Heart left ventricle (tissue), 16 donors: ENCODE measurements at regions not wholly inside any gene's neighbourhood (a gene's known extent, or its start where the extent isn't known, plus 50 kb on each side); places are given as distances from the start of the nearest gene placed in this dataset.

Experiments
- ATAC-seq, 4 donors: fragments of 200-7000 bp; cut with Tn5 transposase; one replicate each; pipeline ENCODE4 v1.9.1; 2020 to 2022; ENCODE audit warnings: moderate library complexity in 4 of 4, mild to moderate bottlenecking in 3 of 4, moderate number of reproducible peaks in 1 of 4
- DNase-seq, 5 donors: peaks; one replicate each; pipeline ENCODE4 v3.0.0-alpha.2; 2020
- H3K27ac ChIP-seq, 12 donors: fragments of 200-600 bp; sonication (generic) in 4 of 12; one replicate each; pipeline versions ENCODE4 v1.5.0 to v1.8.0; 2016 to 2022; ENCODE audit warnings: mild to moderate bottlenecking in 2 of 12
- H3K27me3 ChIP-seq, 9 donors: fragments of 200-600 bp; sonication (generic) in 2 of 9; one replicate each; pipeline versions ENCODE4 v1.5.1 to v1.8.0; 2016 to 2022; ENCODE audit warnings: mild to moderate bottlenecking in 3 of 9
- H3K36me3 ChIP-seq, 9 donors: fragments of 200-600 bp; sonication (generic) in 2 of 9; one replicate each; pipeline versions ENCODE4 v1.5.0 to v1.8.0; 2018 to 2022; ENCODE audit warnings: mild to moderate bottlenecking in 2 of 9
- H3K4me1 ChIP-seq, 12 donors: fragments of 200-600 bp; sonication (generic) in 4 of 12; one replicate each; pipeline versions ENCODE4 v1.5.0 to v1.8.0; 2016 to 2022; ENCODE audit warnings: mild to moderate bottlenecking in 3 of 12
- H3K4me3 ChIP-seq, 12 donors: fragments of 200-600 bp; sonication (generic) in 4 of 12; one replicate each; pipeline versions ENCODE4 v1.5.0 to v1.8.0; 2017 to 2022; ENCODE audit warnings: mild to moderate bottlenecking in 9 of 12, moderate library complexity in 4 of 12
- H3K9me3 ChIP-seq, 12 donors: fragments of 200-600 bp; sonication (generic) in 4 of 12; one replicate each; pipeline versions ENCODE4 v1.5.0 to v1.8.0; 2016 to 2022; ENCODE audit warnings: mild to moderate bottlenecking in 1 of 12
- CTCF ChIP-seq, 12 donors: fragments of 200-600 bp; sonication (generic) in 4 of 12; IDR thresholded peaks; one replicate each; pipeline versions ENCODE4 v1.5.0 to v1.8.0; 2018 to 2022; ENCODE audit warnings: antibody characterized with exemption in 12 of 12, mild to moderate bottlenecking in 5 of 12
- POLR2A ChIP-seq, 2 donors: fragments of 450-650 bp; IDR thresholded peaks; one replicate each; pipeline ENCODE4 v1.6.1; 2017; ENCODE audit warnings: antibody characterized with exemption in 2 of 2, mild to moderate bottlenecking in 2 of 2, moderate library complexity in 2 of 2
- WGBS, 4 donors: extraction: QIAGEN DNeasy Blood & Tissue Kit in 2 of 4; methylation state at CpG; one replicate each; pipeline versions ENCODE4 v1.1.5 to v1.1.7; 2013 to 2018; 5-methylcytosine and 5-hydroxymethylcytosine counted together
- intact Hi-C, 10 donors: fragments of 100-400 bp; cut with DNase I; formaldehyde crosslinking; loops; one replicate each; pipeline versions ENCODE4 v1.11.1 to v1.14.2; 2022
- donor health status: ischemic (EF 13 %, LVEDD 7.1; RV severe dilation, severe dysfunction).
- donor health status: healthy with polysubstance abuse.
- donor health status: DM: no; HTN: yes; CAD: no.
- donor health status: DM: no; HTN: no; CAD: no.
- donor health status: ischemic (EF 25% LVEDD 6.9; RV normal size, moderate dysfunction).
- donor health status: ischemic (EF 25% LVEDD 5.7; RV mildly dilated, moderate dysfunction).
- donor health status: healthy.
- donor health status: DM: yes; HTN: yes; CAD: no.
- donor health status: ischemic (EF 35%, LVEDD 5.7; RV mildly dilated, moderate dysfunction).
- donor health status: nonischemic (EF 11% LVEDD 7.7; RV severe dilation, severe dysfunction).
- donor health status: DM: yes; HTN: yes; CAD: no.
- donor health status: PGD.
- donor health status: ischemic (EF 29% LVEDD 5.4; RV normal size, mild dysfunction).
- donor health status: nonischemic (EF 23%, LVEDD 6.1; RV moderate dilation, normal function).

- Histone ChIP-seq H3K36me3 (no peaks in the 10 kb centered on the region), H3K9me3 (no peaks in the 10 kb centered on the region), H3K4me1 (no peaks in the 10 kb centered on the region), H3K27ac (no peak overlapping the region), H3K4me3 (no peak overlapping the region), H3K27me3 (peaks cover 0 to 4% (median 0%) of the 10 kb centered on the region in 9 donors)
- TF ChIP-seq POLR2A (IDR thresholded peaks at IDR 0.05) (no peak), CTCF (IDR thresholded peaks at IDR 0.05) (no peak)
- DNase-seq (peak in 1 of 5 donors; percentile 12), ATAC-seq (no peak)
- WGBS, 4 donors, result 86 to 89% (median 88%) methylated on average over 21 of the region's 21 CpGs
- intact Hi-C loops, result no loop called here
Measured at GRCh38 chr14:101040538-101041442, 137.3 kb upstream of the RTL1 start.

GRCh38 chr14:101043891-101044290 is 140.4 kb upstream of the RTL1 start:
- WGBS, 4 donors, result 90 to 94% (median 92%) methylated on average over 7 to 9 of the region's 9 CpGs
- intact Hi-C loops, result no loop called here
- Histone ChIP-seq H3K27me3 (no peaks in the 10 kb centered on the region), H3K4me3 (no peak overlapping the region), H3K9me3 (no peaks in the 10 kb centered on the region), H3K4me1 (no peaks in the 10 kb centered on the region), H3K36me3 (no peaks in the 10 kb centered on the region), H3K27ac (no peak overlapping the region)
- TF ChIP-seq CTCF (IDR thresholded peaks at IDR 0.05) (no peak), POLR2A (IDR thresholded peaks at IDR 0.05) (no peak)
- DNase-seq (peak in 2 of 5 donors; percentile 19 to 63), ATAC-seq (no peak)

- peaks cover 0 to 4% (median 0%) of the 10 kb centered on the region in 9 donors for H3K27me3 ChIP-seq
- H3K9me3 ChIP-seq, result no peaks in the 10 kb centered on the region
- TF ChIP-seq POLR2A (IDR thresholded peaks at IDR 0.05), result no peak
- no peak for TF ChIP-seq CTCF (IDR thresholded peaks at IDR 0.05)
- peak in 1 of 5 donors; percentile 7 for DNase-seq
- 85 to 91% (median 89%) methylated on average over 10 to 14 of the region's 14 CpGs for WGBS, 4 donors
- H3K27ac ChIP-seq, result no peak overlapping the region
- no peaks in the 10 kb centered on the region for H3K4me1 ChIP-seq
- no peak for ATAC-seq
- no peak overlapping the region for H3K4me3 ChIP-seq
- intact Hi-C loops, result no loop called here
- no peaks in the 10 kb centered on the region for H3K36me3 ChIP-seq
Measured at GRCh38 chr14:101044741-101045140, 141.2 kb upstream of the RTL1 start.

- Histone ChIP-seq H3K9me3 (no peaks in the 10 kb centered on the region), H3K27me3 (peaks cover 0 to 8% (median 0%) of the 10 kb centered on the region in 9 donors), H3K4me3 (no peak overlapping the region), H3K36me3 (no peaks in the 10 kb centered on the region), H3K27ac (no peak overlapping the region), H3K4me1 (no peaks in the 10 kb centered on the region)
- intact Hi-C loops, result no loop called here
- WGBS, 4 donors, result 68 to 90% (median 85%) methylated on average over 6 to 9 of the region's 9 CpGs
- DNase-seq, result peak in 2 of 5 donors; percentile 7 to 40
- ATAC-seq, result no peak
- TF ChIP-seq CTCF (IDR thresholded peaks at IDR 0.05) (no peak), POLR2A (IDR thresholded peaks at IDR 0.05) (no peak)
Measured at GRCh38 chr14:101045511-101045910, 142.0 kb upstream of the RTL1 start.
